Heart left ventricle (tissue), 16 donors: ENCODE measurements at regions not wholly inside any gene's neighbourhood (a gene's known extent, or its start where the extent isn't known, plus 50 kb on each side); places are given as distances from the start of the nearest gene placed in this dataset.
"Not testable (repeated sequence)": the region's sequence is repeated elsewhere in the genome, so short reads cannot be mapped to it uniquely, and the experiment has no call there.

Experiments used
- ATAC-seq, 4 donors: fragments of 200-7000 bp; cut with Tn5 transposase; one replicate each; pipeline ENCODE4 v1.9.1; 2020 to 2022; ENCODE audit warnings: moderate library complexity in 4 of 4, mild to moderate bottlenecking in 3 of 4, moderate number of reproducible peaks in 1 of 4
- DNase-seq, 5 donors: peaks; one replicate each; pipeline ENCODE4 v3.0.0-alpha.2; 2020
- H3K27ac ChIP-seq, 12 donors: fragments of 200-600 bp; sonication (generic) in 4 of 12; one replicate each; pipeline versions ENCODE4 v1.5.0 to v1.8.0; 2016 to 2022; ENCODE audit warnings: mild to moderate bottlenecking in 2 of 12
- H3K27me3 ChIP-seq, 9 donors: fragments of 200-600 bp; sonication (generic) in 2 of 9; one replicate each; pipeline versions ENCODE4 v1.5.1 to v1.8.0; 2016 to 2022; ENCODE audit warnings: mild to moderate bottlenecking in 3 of 9
- H3K36me3 ChIP-seq, 9 donors: fragments of 200-600 bp; sonication (generic) in 2 of 9; one replicate each; pipeline versions ENCODE4 v1.5.0 to v1.8.0; 2018 to 2022; ENCODE audit warnings: mild to moderate bottlenecking in 2 of 9
- H3K4me1 ChIP-seq, 12 donors: fragments of 200-600 bp; sonication (generic) in 4 of 12; one replicate each; pipeline versions ENCODE4 v1.5.0 to v1.8.0; 2016 to 2022; ENCODE audit warnings: mild to moderate bottlenecking in 3 of 12
- H3K4me3 ChIP-seq, 12 donors: fragments of 200-600 bp; sonication (generic) in 4 of 12; one replicate each; pipeline versions ENCODE4 v1.5.0 to v1.8.0; 2017 to 2022; ENCODE audit warnings: mild to moderate bottlenecking in 9 of 12, moderate library complexity in 4 of 12
- H3K9me3 ChIP-seq, 12 donors: fragments of 200-600 bp; sonication (generic) in 4 of 12; one replicate each; pipeline versions ENCODE4 v1.5.0 to v1.8.0; 2016 to 2022; ENCODE audit warnings: mild to moderate bottlenecking in 1 of 12
- POLR2A ChIP-seq, 2 donors: fragments of 450-650 bp; IDR thresholded peaks; one replicate each; pipeline ENCODE4 v1.6.1; 2017; ENCODE audit warnings: antibody characterized with exemption in 2 of 2, mild to moderate bottlenecking in 2 of 2, moderate library complexity in 2 of 2
- WGBS, 4 donors: extraction: QIAGEN DNeasy Blood & Tissue Kit in 2 of 4; methylation state at CpG; one replicate each; pipeline versions ENCODE4 v1.1.5 to v1.1.7; 2013 to 2018; 5-methylcytosine and 5-hydroxymethylcytosine counted together
- intact Hi-C, 10 donors: fragments of 100-400 bp; cut with DNase I; formaldehyde crosslinking; loops; one replicate each; pipeline versions ENCODE4 v1.11.1 to v1.14.2; 2022
- TF ChIP-seq, protein P1 (sequence below), 12 donors: fragments of 200-600 bp; sonication (generic) in 4 of 12; IDR thresholded peaks; one replicate each; pipeline versions ENCODE4 v1.5.0 to v1.8.0; 2018 to 2022; ENCODE audit warnings: antibody characterized with exemption in 12 of 12, mild to moderate bottlenecking in 5 of 12
- donor health status: ischemic (EF 13 %, LVEDD 7.1; RV severe dilation, severe dysfunction).
- donor health status: healthy with polysubstance abuse.
- donor health status: DM: no; HTN: yes; CAD: no.
- donor health status: DM: no; HTN: no; CAD: no.
- donor health status: ischemic (EF 25% LVEDD 6.9; RV normal size, moderate dysfunction).
- donor health status: ischemic (EF 25% LVEDD 5.7; RV mildly dilated, moderate dysfunction).
- donor health status: healthy.
- donor health status: DM: yes; HTN: yes; CAD: no.
- donor health status: ischemic (EF 35%, LVEDD 5.7; RV mildly dilated, moderate dysfunction).
- donor health status: nonischemic (EF 11% LVEDD 7.7; RV severe dilation, severe dysfunction).
- donor health status: DM: yes; HTN: yes; CAD: no.
- donor health status: PGD.
- donor health status: ischemic (EF 29% LVEDD 5.4; RV normal size, mild dysfunction).
- donor health status: nonischemic (EF 23%, LVEDD 6.1; RV moderate dilation, normal function).

DNA sequence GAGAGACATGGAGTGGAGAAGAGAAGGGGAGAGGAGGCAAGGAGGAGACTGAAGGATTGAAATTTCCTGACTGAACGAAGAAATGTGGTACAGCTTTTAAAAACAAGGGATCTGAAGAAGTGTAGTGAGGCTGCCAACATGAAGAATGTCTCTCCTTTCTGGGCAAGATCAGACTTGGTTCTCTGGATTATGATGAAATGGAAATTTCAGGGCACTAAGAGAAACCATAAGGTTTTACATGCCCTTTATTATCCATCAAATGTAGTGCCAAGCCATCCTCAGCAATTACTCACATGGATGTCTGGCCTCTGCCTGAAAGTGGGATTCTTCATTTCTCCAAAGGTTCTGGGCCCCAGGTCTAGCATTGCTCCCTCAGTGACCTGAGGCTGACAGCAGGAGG is 77.6 kb upstream of the CCDC80 start:
- intact Hi-C loops = no loop called here

DNA sequence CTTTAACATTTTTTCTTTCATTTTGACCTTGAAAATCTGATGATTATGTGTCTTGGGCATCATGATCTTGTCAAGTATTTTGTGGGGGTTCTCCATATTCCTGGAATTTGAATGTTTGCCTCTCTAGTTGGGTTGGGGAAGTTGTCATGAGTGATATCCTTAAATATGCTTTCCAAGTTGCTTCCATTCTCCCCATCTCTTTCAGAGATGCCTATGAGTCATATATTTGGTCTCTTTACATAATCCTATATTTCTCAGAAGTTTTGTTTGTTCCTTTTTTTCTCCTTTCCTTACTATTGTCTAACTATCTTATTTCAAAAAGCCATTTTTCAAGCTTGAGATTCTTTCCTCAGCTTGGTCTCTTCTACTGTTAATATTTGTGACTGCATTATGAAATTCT is 69.0 kb upstream of the CCDC80 start:
- Histone ChIP-seq H3K36me3 (no peaks in the 10 kb centered on the region), H3K27ac (no peak overlapping the region), H3K4me3 (no peak overlapping the region), H3K9me3 (peaks cover 0 to 15% (median 0%) of the 10 kb centered on the region in 12 donors), H3K4me1 (no peaks in the 10 kb centered on the region), H3K27me3 (no peaks in the 10 kb centered on the region)
- DNase-seq = no peak
- intact Hi-C loops = loop anchor here in 1 of 10 donors (10.0 kb wide), 1 partner anchor 125 kb away; no protein-coding TSS in a partner anchor
- no peak for ATAC-seq
- TF ChIP-seq, protein P1, sequence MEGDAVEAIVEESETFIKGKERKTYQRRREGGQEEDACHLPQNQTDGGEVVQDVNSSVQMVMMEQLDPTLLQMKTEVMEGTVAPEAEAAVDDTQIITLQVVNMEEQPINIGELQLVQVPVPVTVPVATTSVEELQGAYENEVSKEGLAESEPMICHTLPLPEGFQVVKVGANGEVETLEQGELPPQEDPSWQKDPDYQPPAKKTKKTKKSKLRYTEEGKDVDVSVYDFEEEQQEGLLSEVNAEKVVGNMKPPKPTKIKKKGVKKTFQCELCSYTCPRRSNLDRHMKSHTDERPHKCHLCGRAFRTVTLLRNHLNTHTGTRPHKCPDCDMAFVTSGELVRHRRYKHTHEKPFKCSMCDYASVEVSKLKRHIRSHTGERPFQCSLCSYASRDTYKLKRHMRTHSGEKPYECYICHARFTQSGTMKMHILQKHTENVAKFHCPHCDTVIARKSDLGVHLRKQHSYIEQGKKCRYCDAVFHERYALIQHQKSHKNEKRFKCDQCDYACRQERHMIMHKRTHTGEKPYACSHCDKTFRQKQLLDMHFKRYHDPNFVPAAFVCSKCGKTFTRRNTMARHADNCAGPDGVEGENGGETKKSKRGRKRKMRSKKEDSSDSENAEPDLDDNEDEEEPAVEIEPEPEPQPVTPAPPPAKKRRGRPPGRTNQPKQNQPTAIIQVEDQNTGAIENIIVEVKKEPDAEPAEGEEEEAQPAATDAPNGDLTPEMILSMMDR (IDR thresholded peaks at IDR 0.05) = no peak
- no peak for TF ChIP-seq POLR2A (IDR thresholded peaks at IDR 0.05)

More for the DNA sequence above, 77.6 kb upstream of the CCDC80 start:
- Histone ChIP-seq H3K36me3 (no peaks in the 10 kb centered on the region), H3K27ac (no peak overlapping the region), H3K4me3 (no peak overlapping the region), H3K27me3 (no peaks in the 10 kb centered on the region), H3K4me1 (peaks cover 0 to 6% (median 0%) of the 10 kb centered on the region in 12 donors), H3K9me3 (no peaks in the 10 kb centered on the region)
- ATAC-seq (no peak), DNase-seq (no peak)
- 43 to 78% (median 62%) methylated on average over 1 of the region's 1 CpG for WGBS, 4 donors
- TF ChIP-seq, protein P1 (IDR thresholded peaks at IDR 0.05) = no peak
- no peak for TF ChIP-seq POLR2A (IDR thresholded peaks at IDR 0.05)

DNA sequence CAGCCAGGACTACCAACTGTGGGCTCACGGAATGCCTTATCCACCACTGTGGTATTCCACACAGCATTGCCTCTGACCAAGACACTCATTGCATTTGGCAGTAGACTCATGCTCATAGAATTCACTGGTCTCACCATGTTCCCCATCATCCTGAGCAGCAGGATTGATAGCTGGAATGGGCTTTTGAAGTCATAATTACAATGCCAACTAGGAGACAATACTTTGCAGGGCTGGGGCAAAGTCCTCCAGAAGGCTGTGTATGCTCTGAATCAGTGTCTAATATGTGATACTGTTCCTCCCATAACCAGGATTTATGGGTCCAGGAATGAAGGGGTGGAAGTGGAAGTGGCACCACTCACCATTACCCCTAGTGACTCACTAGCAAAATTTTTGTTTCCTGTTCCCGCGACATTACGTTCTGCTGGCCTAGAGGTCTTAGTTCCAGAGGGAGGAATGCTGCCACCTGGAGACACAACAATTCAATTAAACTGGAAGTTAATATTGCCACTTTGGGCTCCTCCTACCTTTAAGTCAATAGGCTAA is 58.6 kb upstream of the CCDC80 start:
- DNase-seq (no peak), ATAC-seq (no peak)
- Histone ChIP-seq H3K27me3 (no peaks in the 10 kb centered on the region), H3K9me3 (peaks cover 0 to 3% (median 0%) of the 10 kb centered on the region in 12 donors), H3K36me3 (no peaks in the 10 kb centered on the region), H3K4me1 (peaks cover 0 to 7% (median 0%) of the 10 kb centered on the region in 12 donors), H3K27ac (no peak overlapping the region), H3K4me3 (no peak overlapping the region)
- intact Hi-C loops = no loop called here
- 55 to 68% (median 64%) methylated on average over 4 of the region's 4 CpGs for WGBS, 4 donors
- no peak for TF ChIP-seq POLR2A (IDR thresholded peaks at IDR 0.05)
- TF ChIP-seq, protein P1 (IDR thresholded peaks at IDR 0.05) = peak in 1 of 12 donors; percentile 13

DNA sequence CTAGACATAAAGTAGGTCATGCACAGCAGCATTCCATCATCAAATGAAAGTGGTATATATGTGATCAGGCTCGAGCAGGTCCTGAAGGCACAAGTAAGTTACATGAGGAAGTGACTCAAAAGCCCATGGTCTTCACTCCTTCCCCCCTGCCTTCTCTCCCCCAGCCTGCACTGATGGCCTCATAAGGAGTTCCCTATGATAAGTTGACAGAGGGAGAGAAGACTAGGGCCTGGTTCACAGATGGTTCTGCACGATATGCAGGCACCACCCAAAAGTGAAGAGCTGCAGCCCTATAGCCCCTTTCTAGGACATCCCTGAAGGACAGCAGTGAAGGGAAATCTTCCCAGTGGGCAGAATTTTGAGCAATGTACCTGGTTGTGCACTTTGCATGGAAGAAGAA is 57.5 kb upstream of the CCDC80 start:
- H3K9me3 ChIP-seq, H3K27ac ChIP-seq, DNase-seq, intact Hi-C loops, H3K4me3 ChIP-seq, ATAC-seq, H3K36me3 ChIP-seq, H3K4me1 ChIP-seq, H3K27me3 ChIP-seq: not testable (repeated sequence)
- 68 to 87% (median 77%) methylated on average over 2 of the region's 2 CpGs for WGBS, 4 donors

DNA sequence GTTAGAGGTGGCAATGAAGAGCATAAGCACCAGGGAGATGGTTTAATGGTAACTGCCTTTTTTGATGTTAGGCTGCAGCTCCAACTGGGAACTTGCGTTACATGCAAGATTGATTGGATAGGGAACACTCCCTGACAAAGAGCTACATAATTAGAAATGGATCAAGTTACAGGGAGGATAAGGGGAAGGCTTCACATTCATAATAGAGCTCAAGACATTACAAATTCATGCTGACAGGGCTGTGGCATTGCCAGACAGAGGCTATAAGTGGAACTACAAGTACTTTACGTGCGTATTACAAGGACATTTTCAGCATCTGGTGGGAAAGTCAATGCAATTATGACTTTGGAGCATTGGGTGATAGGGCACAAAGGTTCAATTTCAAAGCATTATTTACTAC is 55.3 kb upstream of the CCDC80 start:
- H3K9me3 ChIP-seq, DNase-seq, H3K4me3 ChIP-seq, H3K27ac ChIP-seq, intact Hi-C loops, H3K27me3 ChIP-seq, H3K4me1 ChIP-seq, ATAC-seq, H3K36me3 ChIP-seq: not testable (repeated sequence)
- WGBS, 4 donors = 41 to 62% (median 46%) methylated on average over 3 of the region's 3 CpGs
